ENCODE measurements at regions not wholly inside any gene's neighbourhood (a gene's known extent, or its start where the extent isn't known, plus 50 kb on each side); places are given as distances from the start of the nearest gene placed in this dataset.

DNA sequence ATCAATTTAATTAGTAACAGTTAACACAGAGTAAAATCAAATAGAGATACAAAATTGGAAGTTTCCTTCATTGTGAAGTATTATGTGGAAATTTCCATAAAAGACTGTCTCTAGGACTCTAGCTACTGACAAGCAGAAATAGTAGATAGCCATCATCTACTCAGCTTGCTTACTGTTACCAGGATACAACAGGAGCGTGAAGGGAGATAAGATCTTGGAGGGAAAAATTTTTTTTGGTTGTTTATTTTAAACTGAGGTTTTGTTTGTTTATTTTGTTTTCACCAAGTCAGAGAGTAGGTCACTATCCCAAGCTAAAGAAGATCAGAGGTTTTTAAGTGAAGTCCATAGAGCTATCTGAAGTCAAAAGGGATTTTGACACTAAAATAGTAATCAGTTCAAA, 861.3 kb upstream of the MGAT4C start:
- Histone ChIP-seq H3K36me3 (ENCODE audit: control insufficient read depth in 5 of 5, insufficient read depth in 5 of 5, low read length in 5 of 5) (no peaks in the 10 kb centered on the region), H3K27me3 (ENCODE audit: control insufficient read depth in 5 of 5, insufficient read depth in 4 of 5, low read length in 5 of 5) (no peaks in the 10 kb centered on the region), H3K4me1 (ENCODE audit: control insufficient read depth in 5 of 5, insufficient read depth in 5 of 5, low read length in 5 of 5) (no peaks in the 10 kb centered on the region), H3K27ac (ENCODE audit: low read depth, low read length) (no peak overlapping the region), H3K9me3 (ENCODE audit: control insufficient read depth in 5 of 5, low read length in 5 of 5) (no peaks in the 10 kb centered on the region), H3K4me3 (ENCODE audit: low read depth in 1 of 5, low read length in 5 of 5) (no peak overlapping the region), H3K9ac (ENCODE audit: low read length in 5 of 5) (no peak overlapping the region)

DNA sequence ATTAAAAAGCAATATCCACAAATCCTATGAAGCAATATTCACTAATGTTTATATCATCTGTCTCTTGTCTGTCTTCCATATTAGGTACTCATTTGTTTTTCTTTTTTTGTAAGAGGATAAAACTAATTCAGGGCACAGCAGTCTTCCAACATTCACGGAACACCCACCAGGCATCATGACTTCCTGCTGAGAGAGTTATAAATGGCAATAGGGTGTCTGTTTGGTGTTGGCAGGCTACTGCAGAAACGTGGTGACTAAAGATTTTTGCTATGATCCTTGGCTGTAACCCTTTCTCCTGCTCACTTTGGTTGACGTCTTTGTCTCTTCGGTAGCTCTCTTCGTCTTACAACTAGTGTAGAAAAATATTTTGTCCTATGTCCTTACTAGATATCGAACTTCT, 860.6 kb upstream of the MGAT4C start:
- Histone ChIP-seq H3K27me3 (ENCODE audit: control insufficient read depth in 5 of 5, insufficient read depth in 4 of 5, low read length in 5 of 5) (no peaks in the 10 kb centered on the region), H3K9ac (ENCODE audit: low read length in 5 of 5) (no peak overlapping the region), H3K27ac (ENCODE audit: low read depth, low read length) (no peak overlapping the region), H3K36me3 (ENCODE audit: control insufficient read depth in 5 of 5, insufficient read depth in 5 of 5, low read length in 5 of 5) (no peaks in the 10 kb centered on the region), H3K4me3 (ENCODE audit: low read depth in 1 of 5, low read length in 5 of 5) (no peak overlapping the region), H3K9me3 (ENCODE audit: control insufficient read depth in 5 of 5, low read length in 5 of 5) (no peaks in the 10 kb centered on the region), H3K4me1 (ENCODE audit: control insufficient read depth in 5 of 5, insufficient read depth in 5 of 5, low read length in 5 of 5) (no peaks in the 10 kb centered on the region)

DNA sequence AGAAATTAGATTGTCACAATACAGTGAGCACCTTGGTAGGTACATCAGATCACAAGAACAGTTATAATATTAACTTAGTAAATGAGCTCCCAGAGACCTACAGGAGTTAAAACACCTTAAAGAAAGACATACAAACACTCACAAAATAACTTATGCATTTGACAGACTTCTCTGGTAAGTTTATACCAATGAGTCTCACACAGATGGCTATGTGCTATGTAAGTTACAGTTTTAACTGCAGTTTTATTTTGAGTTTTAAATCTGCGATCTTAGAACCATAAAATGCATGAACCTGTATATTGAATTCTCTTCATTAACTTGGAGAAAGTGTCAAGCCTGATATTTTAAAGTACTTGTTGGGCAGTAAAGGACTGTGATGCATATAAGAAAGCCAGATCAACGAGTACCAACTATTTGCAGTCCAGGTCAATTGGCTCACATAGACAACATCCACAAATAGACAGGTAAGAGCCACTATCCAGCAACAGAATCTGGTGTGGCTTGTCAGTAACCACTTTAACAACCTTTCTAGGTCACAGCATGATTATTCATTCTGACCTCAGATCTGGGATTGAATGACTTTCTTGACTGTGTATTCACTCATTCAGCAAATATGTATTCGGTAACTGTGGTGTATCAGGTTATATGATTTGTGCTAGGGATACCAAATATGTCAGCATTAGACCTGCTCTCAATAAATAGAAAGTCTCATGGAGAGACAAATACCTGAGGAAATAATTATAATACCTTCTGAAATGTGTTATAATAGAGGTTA, 856.6 kb upstream of the MGAT4C start:
- no peaks in the 10 kb centered on the region for H3K4me1 ChIP-seq (ENCODE audit: control insufficient read depth in 5 of 5, insufficient read depth in 5 of 5, low read length in 5 of 5)
- H3K27me3 ChIP-seq (ENCODE audit: control insufficient read depth in 5 of 5, insufficient read depth in 4 of 5, low read length in 5 of 5): no peaks in the 10 kb centered on the region
- no peaks in the 10 kb centered on the region for H3K36me3 ChIP-seq (ENCODE audit: control insufficient read depth in 5 of 5, insufficient read depth in 5 of 5, low read length in 5 of 5)
- no peak overlapping the region for H3K27ac ChIP-seq (ENCODE audit: low read depth, low read length)
- H3K9me3 ChIP-seq (ENCODE audit: control insufficient read depth in 5 of 5, low read length in 5 of 5): no peaks in the 10 kb centered on the region
- no peak overlapping the region for H3K4me3 ChIP-seq (ENCODE audit: low read depth in 1 of 5, low read length in 5 of 5)
- no peak overlapping the region for H3K9ac ChIP-seq (ENCODE audit: low read length in 5 of 5)

DNA sequence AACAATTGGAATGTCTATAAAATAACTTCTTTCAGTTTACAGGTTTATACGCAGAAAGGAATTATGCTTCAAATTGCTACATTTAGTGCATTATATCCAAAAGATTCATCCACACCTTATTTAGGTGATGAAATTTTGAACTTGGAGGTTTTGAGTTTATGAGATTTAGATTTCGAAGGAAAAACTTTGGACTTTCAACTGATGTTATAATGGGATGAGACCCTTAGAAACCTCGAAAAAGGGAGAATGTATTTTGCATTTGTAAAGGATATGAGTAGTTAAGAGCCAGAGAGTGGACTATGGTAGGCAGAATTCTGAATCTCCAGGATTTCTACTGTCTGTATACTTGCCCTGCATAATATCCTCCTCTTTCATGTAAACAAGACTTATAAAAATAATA, 851.6 kb upstream of the MGAT4C start:
- no peaks in the 10 kb centered on the region for H3K27me3 ChIP-seq (ENCODE audit: control insufficient read depth in 5 of 5, insufficient read depth in 4 of 5, low read length in 5 of 5)
- no peak overlapping the region for H3K9ac ChIP-seq (ENCODE audit: low read length in 5 of 5)
- H3K4me3 ChIP-seq (ENCODE audit: low read depth in 1 of 5, low read length in 5 of 5): no peak overlapping the region
- H3K9me3 ChIP-seq (ENCODE audit: control insufficient read depth in 5 of 5, low read length in 5 of 5): no peaks in the 10 kb centered on the region
- H3K27ac ChIP-seq (ENCODE audit: low read depth, low read length): no peak overlapping the region
- no peaks in the 10 kb centered on the region for H3K4me1 ChIP-seq (ENCODE audit: control insufficient read depth in 5 of 5, insufficient read depth in 5 of 5, low read length in 5 of 5)
- no peaks in the 10 kb centered on the region for H3K36me3 ChIP-seq (ENCODE audit: control insufficient read depth in 5 of 5, insufficient read depth in 5 of 5, low read length in 5 of 5)

DNA sequence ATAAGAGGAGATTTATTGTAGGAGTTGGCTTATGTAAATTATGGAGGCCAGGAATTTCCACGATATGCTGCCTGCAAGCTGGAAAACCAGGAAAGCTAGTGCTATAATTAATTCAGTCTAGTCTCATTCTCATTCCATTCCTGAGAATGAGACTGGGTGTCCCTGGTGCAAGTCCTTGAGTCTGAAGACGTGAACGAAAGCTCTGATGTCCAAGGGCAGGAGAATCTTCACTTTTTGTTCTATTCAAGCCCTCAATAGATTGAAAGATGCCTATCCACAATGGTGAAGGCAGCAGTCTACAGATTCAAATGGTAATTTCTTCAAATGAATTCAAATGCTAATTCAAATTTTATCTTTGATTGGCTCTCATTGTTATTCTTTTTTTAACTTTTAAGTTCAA, 851.1 kb upstream of the MGAT4C start:
- Histone ChIP-seq H3K27me3 (ENCODE audit: control insufficient read depth in 5 of 5, insufficient read depth in 4 of 5, low read length in 5 of 5) (no peaks in the 10 kb centered on the region), H3K36me3 (ENCODE audit: control insufficient read depth in 5 of 5, insufficient read depth in 5 of 5, low read length in 5 of 5) (no peaks in the 10 kb centered on the region), H3K4me3 (ENCODE audit: low read depth in 1 of 5, low read length in 5 of 5) (no peak overlapping the region), H3K9ac (ENCODE audit: low read length in 5 of 5) (no peak overlapping the region), H3K4me1 (ENCODE audit: control insufficient read depth in 5 of 5, insufficient read depth in 5 of 5, low read length in 5 of 5) (no peaks in the 10 kb centered on the region), H3K9me3 (ENCODE audit: control insufficient read depth in 5 of 5, low read length in 5 of 5) (no peaks in the 10 kb centered on the region), H3K27ac (ENCODE audit: low read depth, low read length) (no peak overlapping the region)

DNA sequence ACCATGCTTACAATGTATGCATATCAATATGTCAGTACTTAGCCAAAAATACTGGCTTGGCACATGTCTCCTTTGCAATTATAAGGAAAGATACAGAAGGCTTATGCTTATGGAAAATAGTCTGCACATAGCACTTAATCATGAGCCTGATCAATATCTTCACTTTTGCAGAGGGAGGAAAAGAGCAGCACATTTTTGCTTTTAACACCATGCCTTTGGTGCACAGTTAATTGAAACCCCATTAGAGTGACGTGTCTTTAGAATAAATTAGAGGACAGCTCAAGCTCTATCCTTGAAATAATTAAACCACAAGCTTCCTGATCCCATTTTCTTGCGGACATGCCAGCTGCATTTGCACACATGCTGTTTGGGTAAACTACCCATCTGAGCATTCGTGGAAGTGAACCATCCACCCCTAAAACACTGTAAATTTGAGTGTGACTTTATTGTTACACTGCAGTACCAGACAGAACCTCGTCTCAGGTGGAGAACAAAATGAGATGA, 839.9 kb upstream of the MGAT4C start:
- no peaks in the 10 kb centered on the region for H3K27me3 ChIP-seq (ENCODE audit: control insufficient read depth in 5 of 5, insufficient read depth in 4 of 5, low read length in 5 of 5)
- H3K9ac ChIP-seq (ENCODE audit: low read length in 5 of 5): no peak overlapping the region
- no peaks in the 10 kb centered on the region for H3K9me3 ChIP-seq (ENCODE audit: control insufficient read depth in 5 of 5, low read length in 5 of 5)
- H3K4me3 ChIP-seq (ENCODE audit: low read depth in 1 of 5, low read length in 5 of 5): no peak overlapping the region
- no peak overlapping the region for H3K27ac ChIP-seq (ENCODE audit: low read depth, low read length)
- H3K4me1 ChIP-seq (ENCODE audit: control insufficient read depth in 5 of 5, insufficient read depth in 5 of 5, low read length in 5 of 5): no peaks in the 10 kb centered on the region
- H3K36me3 ChIP-seq (ENCODE audit: control insufficient read depth in 5 of 5, insufficient read depth in 5 of 5, low read length in 5 of 5): no peaks in the 10 kb centered on the region

DNA sequence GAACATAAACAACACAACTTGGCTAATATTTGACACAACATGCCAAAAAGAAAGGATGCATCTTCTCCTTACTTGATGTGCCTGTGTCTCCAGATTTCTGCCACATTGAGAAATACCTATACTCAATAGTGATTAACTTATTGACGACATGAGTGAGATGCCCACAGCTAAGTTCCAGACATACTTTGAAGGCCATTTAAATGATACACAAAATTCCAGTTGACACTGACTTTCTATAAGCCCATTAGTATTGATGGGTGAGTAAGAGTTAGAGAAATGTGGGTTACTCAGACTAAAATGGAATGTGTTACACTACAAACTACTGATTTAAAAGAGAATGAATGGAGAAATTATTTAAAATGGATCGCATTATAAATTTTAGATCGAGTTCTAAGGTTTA, 838.2 kb upstream of the MGAT4C start:
- Histone ChIP-seq H3K4me1 (ENCODE audit: control insufficient read depth in 5 of 5, insufficient read depth in 5 of 5, low read length in 5 of 5) (no peaks in the 10 kb centered on the region), H3K9me3 (ENCODE audit: control insufficient read depth in 5 of 5, low read length in 5 of 5) (no peaks in the 10 kb centered on the region), H3K27me3 (ENCODE audit: control insufficient read depth in 5 of 5, insufficient read depth in 4 of 5, low read length in 5 of 5) (no peaks in the 10 kb centered on the region), H3K9ac (ENCODE audit: low read length in 5 of 5) (no peak overlapping the region), H3K27ac (ENCODE audit: low read depth, low read length) (no peak overlapping the region), H3K36me3 (ENCODE audit: control insufficient read depth in 5 of 5, insufficient read depth in 5 of 5, low read length in 5 of 5) (no peaks in the 10 kb centered on the region), H3K4me3 (ENCODE audit: low read depth in 1 of 5, low read length in 5 of 5) (no peak overlapping the region)

DNA sequence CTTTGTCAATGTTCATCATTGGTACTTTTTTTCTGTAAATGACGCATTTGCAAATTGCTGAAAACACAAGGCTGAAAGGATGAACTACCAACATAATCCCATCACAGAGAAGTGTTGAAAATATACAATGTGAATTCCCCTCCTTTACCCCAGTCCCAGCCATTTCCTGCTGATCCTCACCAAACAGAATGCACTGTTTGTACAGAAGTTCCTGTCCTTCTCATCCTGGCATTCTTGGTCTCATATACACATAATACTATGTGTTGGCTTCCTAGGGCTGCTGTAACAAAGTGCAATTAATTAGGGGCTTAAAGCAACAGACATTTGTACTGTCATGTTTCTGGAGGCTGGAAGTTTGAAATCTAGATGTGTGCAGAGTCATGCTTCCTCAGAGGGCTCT, 836.2 kb upstream of the MGAT4C start:
- H3K36me3 ChIP-seq (ENCODE audit: control insufficient read depth in 5 of 5, insufficient read depth in 5 of 5, low read length in 5 of 5): no peaks in the 10 kb centered on the region
- no peaks in the 10 kb centered on the region for H3K9me3 ChIP-seq (ENCODE audit: control insufficient read depth in 5 of 5, low read length in 5 of 5)
- no peak overlapping the region for H3K27ac ChIP-seq (ENCODE audit: low read depth, low read length)
- no peak overlapping the region for H3K9ac ChIP-seq (ENCODE audit: low read length in 5 of 5)
- no peak overlapping the region for H3K4me3 ChIP-seq (ENCODE audit: low read depth in 1 of 5, low read length in 5 of 5)
- H3K4me1 ChIP-seq (ENCODE audit: control insufficient read depth in 5 of 5, insufficient read depth in 5 of 5, low read length in 5 of 5): no peaks in the 10 kb centered on the region
- H3K27me3 ChIP-seq (ENCODE audit: control insufficient read depth in 5 of 5, insufficient read depth in 4 of 5, low read length in 5 of 5): no peaks in the 10 kb centered on the region

DNA sequence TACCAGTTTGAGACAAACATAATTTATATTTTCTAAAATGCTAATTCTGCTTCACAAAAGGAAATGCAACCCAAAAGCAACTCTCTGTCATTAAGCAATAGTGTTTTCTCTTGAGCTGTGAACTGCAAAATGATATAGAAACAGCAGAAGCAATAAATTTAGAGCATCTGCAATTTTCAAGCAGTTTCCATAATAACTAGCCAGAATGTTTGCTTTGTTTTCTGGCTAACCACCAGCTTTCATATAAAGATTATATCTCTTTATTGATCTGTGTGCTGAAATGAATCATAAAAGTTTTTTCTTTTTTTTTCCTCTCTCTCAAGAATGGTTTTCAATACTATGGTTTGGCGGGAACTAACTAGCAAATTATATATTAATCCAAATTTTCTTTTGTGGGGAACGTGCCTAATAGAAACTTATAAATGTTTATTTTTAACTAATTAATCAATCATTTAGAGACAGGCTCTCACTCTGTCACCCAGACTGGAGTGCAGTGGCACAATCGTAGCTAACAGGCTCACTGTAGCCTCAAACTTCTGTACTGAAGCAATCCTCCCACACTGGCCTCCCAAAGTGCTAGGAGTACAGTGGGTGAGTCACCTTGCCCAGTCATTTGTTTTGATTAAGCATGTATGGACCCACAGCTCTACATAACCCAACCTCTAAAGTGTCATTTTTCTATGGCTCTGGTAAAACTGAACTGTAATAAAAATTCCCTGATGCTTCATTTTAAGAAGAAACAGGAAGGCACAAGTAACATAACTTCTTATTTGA, 830.1 kb upstream of the MGAT4C start:
- Histone ChIP-seq H3K27me3 (ENCODE audit: control insufficient read depth in 5 of 5, insufficient read depth in 4 of 5, low read length in 5 of 5) (no peaks in the 10 kb centered on the region), H3K9ac (ENCODE audit: low read length in 5 of 5) (no peak overlapping the region), H3K27ac (ENCODE audit: low read depth, low read length) (no peak overlapping the region), H3K36me3 (ENCODE audit: control insufficient read depth in 5 of 5, insufficient read depth in 5 of 5, low read length in 5 of 5) (no peaks in the 10 kb centered on the region), H3K9me3 (ENCODE audit: control insufficient read depth in 5 of 5, low read length in 5 of 5) (no peaks in the 10 kb centered on the region), H3K4me3 (ENCODE audit: low read depth in 1 of 5, low read length in 5 of 5) (no peak overlapping the region), H3K4me1 (ENCODE audit: control insufficient read depth in 5 of 5, insufficient read depth in 5 of 5, low read length in 5 of 5) (no peaks in the 10 kb centered on the region)

DNA sequence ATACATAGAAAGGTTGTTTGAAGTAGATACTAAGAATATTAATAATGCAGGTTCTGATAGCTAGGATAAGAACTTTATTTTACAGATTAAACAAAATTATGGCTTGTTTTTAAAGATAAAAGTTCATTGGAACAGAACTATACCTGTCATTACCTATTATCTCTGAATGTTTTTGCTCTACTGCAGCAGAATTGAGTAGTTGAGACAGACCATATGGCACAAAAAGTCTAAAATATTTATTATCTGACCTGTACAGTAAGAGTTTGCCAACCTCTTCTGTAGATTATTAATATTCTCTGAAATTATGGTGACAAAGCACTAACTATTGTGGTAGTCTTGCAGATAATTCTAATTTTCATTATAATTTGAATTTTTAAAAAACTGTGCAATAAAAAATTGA, 829.1 kb upstream of the MGAT4C start:
- H3K9ac ChIP-seq (ENCODE audit: low read length in 5 of 5): no peak overlapping the region
- H3K9me3 ChIP-seq (ENCODE audit: control insufficient read depth in 5 of 5, low read length in 5 of 5): no peaks in the 10 kb centered on the region
- no peak overlapping the region for H3K4me3 ChIP-seq (ENCODE audit: low read depth in 1 of 5, low read length in 5 of 5)
- H3K27ac ChIP-seq (ENCODE audit: low read depth, low read length): no peak overlapping the region
- no peaks in the 10 kb centered on the region for H3K4me1 ChIP-seq (ENCODE audit: control insufficient read depth in 5 of 5, insufficient read depth in 5 of 5, low read length in 5 of 5)
- H3K27me3 ChIP-seq (ENCODE audit: control insufficient read depth in 5 of 5, insufficient read depth in 4 of 5, low read length in 5 of 5): no peaks in the 10 kb centered on the region
- H3K36me3 ChIP-seq (ENCODE audit: control insufficient read depth in 5 of 5, insufficient read depth in 5 of 5, low read length in 5 of 5): no peaks in the 10 kb centered on the region
